CD14-positive monocyte (primary cell): ENCODE measurements at regions not wholly inside any gene's neighbourhood (a gene's known extent, or its start where the extent isn't known, plus 50 kb on each side); places are given as distances from the start of the nearest gene placed in this dataset.

ENCODE experiments used
- DNase-seq, 3 donors: peaks; one replicate each; pipeline ENCODE4 v3.0.0-alpha.2; 2011 to 2022
- H2AFZ ChIP-seq: 2 replicates; pipeline ENCODE4 v1.6.0; 2012; ENCODE audit warnings: mild to moderate bottlenecking, low read depth, low read length, inconsistent platforms; ENCODE audit not compliant: insufficient read depth, poor library complexity, severe bottlenecking
- H3K27ac ChIP-seq, 2 donors: 1 replicate in 1 of 2; 2 replicates in 1 of 2; pipeline ENCODE4 v1.5.1; 2012 to 2013; ENCODE audit warnings: low read length in 2 of 2, control low read depth in 1 of 2, inconsistent platforms in 1 of 2, low read depth in 1 of 2, mild to moderate bottlenecking in 1 of 2
- H3K27me3 ChIP-seq, 2 donors: one replicate each; pipeline versions ENCODE4 v1.6.0 to v1.6.1; 2011 to 2013; ENCODE audit warnings: low read length in 2 of 2; ENCODE audit not compliant: control insufficient read depth in 2 of 2, insufficient read depth in 2 of 2
- H3K36me3 ChIP-seq, 2 donors: replicated peaks in 1 of 2; 1 replicate in 1 of 2; 2 replicates in 1 of 2; pipeline versions ENCODE4 v1.5.1 to v1.6.1; 2012 to 2013; ENCODE audit warnings: low read length in 2 of 2, control low read depth in 1 of 2, inconsistent platforms in 1 of 2, mild to moderate bottlenecking in 1 of 2; ENCODE audit not compliant: insufficient read depth in 2 of 2, control insufficient read depth in 1 of 2
- H3K4me1 ChIP-seq, 2 donors: 1 replicate in 1 of 2; 2 replicates in 1 of 2; pipeline versions ENCODE4 v1.5.1 to v1.6.1; 2012 to 2013; ENCODE audit warnings: low read length in 2 of 2, control low read depth in 1 of 2, inconsistent platforms in 1 of 2, mild to moderate bottlenecking in 1 of 2, moderate library complexity in 1 of 2; ENCODE audit not compliant: insufficient read depth in 2 of 2, control insufficient read depth in 1 of 2
- H3K4me2 ChIP-seq: replicated peaks from 2 replicates; pipeline ENCODE3; 2012; ENCODE audit warnings: low read length, moderate library complexity, mild to moderate bottlenecking; ENCODE audit not compliant: poor library complexity, severe bottlenecking; ENCODE audit errors: extremely low read depth
- H3K4me3 ChIP-seq, 3 experiments: fragments of 200-600 bp in 1 of 3; sonication (generic) in 1 of 3; replicated peaks in 1 of 3; 1 replicate in 2 of 3; 2 replicates in 1 of 3; pipeline ENCODE4 v1.5.1; 2011 to 2013; ENCODE audit warnings: low read length in 3 of 3, mild to moderate bottlenecking in 3 of 3, control low read depth in 2 of 3, low read depth in 2 of 3, inconsistent platforms in 1 of 3, moderate library complexity in 1 of 3
- H3K79me2 ChIP-seq: 2 replicates; pipeline ENCODE4 v1.6.0; 2012; ENCODE audit warnings: mild to moderate bottlenecking, control low read depth, inconsistent platforms, low read length, moderate library complexity; ENCODE audit not compliant: insufficient read depth
- H3K9ac ChIP-seq: 2 replicates; pipeline ENCODE4 v1.6.0; 2017; ENCODE audit warnings: low read length, mild to moderate bottlenecking; ENCODE audit not compliant: insufficient read depth, poor library complexity, severe bottlenecking
- H3K9me3 ChIP-seq, 2 donors: replicated peaks in 1 of 2; 1 replicate in 1 of 2; 2 replicates in 1 of 2; pipeline versions ENCODE4 v1.5.1 to v1.6.1; 2012 to 2013; ENCODE audit warnings: low read length in 2 of 2, control low read depth in 1 of 2; ENCODE audit not compliant: control insufficient read depth in 1 of 2, insufficient read depth in 1 of 2
- H4K20me1 ChIP-seq: 2 replicates; pipeline ENCODE4 v1.6.0; 2012; ENCODE audit warnings: mild to moderate bottlenecking, low read length, control low read depth, moderate library complexity; ENCODE audit not compliant: insufficient read depth
- H3K27ac Mint-ChIP-seq, 7 donors: one replicate each; pipeline ENCODE4 v1.8.0; 2020; ENCODE audit warnings: mild to moderate bottlenecking in 7 of 7, mixed read lengths in 7 of 7, moderate library complexity in 6 of 7, inconsistent platforms in 2 of 7
- H3K27me3 Mint-ChIP-seq, 3 donors: one replicate each; pipeline ENCODE4 v1.8.0; 2021 to 2022; ENCODE audit warnings: low read depth in 3 of 3, mild to moderate bottlenecking in 3 of 3, mixed read lengths in 3 of 3, moderate library complexity in 3 of 3, inconsistent platforms in 1 of 3
- H3K36me3 Mint-ChIP-seq, 2 donors: one replicate each; pipeline ENCODE4 v1.8.0; 2020; ENCODE audit warnings: mixed read lengths in 2 of 2, inconsistent platforms in 1 of 2, mild to moderate bottlenecking in 1 of 2
- H3K4me1 Mint-ChIP-seq: one replicate; pipeline ENCODE4 v1.8.0; 2020; ENCODE audit warnings: mild to moderate bottlenecking, mixed read lengths
- H3K4me3 Mint-ChIP-seq, 2 donors: one replicate each; pipeline ENCODE4 v1.8.0; 2020; ENCODE audit warnings: mild to moderate bottlenecking in 2 of 2, mixed read lengths in 2 of 2, moderate library complexity in 1 of 2
- H3K9me3 Mint-ChIP-seq, 7 donors: one replicate each; pipeline ENCODE4 v1.8.0; 2020 to 2022; ENCODE audit warnings: mixed read lengths in 7 of 7, mild to moderate bottlenecking in 6 of 7, moderate library complexity in 6 of 7, inconsistent platforms in 2 of 7
- CTCF ChIP-seq: fragments of 200-600 bp; IDR thresholded peaks from one replicate; pipeline ENCODE4 v1.8.0; 2022; ENCODE audit warnings: antibody characterized with exemption, mild to moderate bottlenecking
- WGBS: methylation state at CpG from one replicate; pipeline ENCODE4 v1.1.5; 2013; ENCODE audit warnings: missing lambda C conversion rate; ENCODE audit not compliant: insufficient coverage; 5-methylcytosine and 5-hydroxymethylcytosine counted together
- intact Hi-C, 2 donors: fragments of 100-400 bp; cut with micrococcal nuclease; formaldehyde crosslinking; loops; one replicate each; pipeline versions ENCODE4 v1.15.0 to v1.15.1; 2023

GRCh38 chr4:144905286-144905685, 192.7 kb downstream of the ANAPC10 start:
- no peak for DNase-seq
- Histone ChIP-seq H3K4me2 (no peak overlapping the region), H3K79me2 (no peaks in the 10 kb centered on the region), H3K36me3 (no peaks in the 10 kb centered on the region), H3K4me1 (peaks cover 6 to 12% of the 10 kb centered on the region in 2 donors), H3K27me3 (no peaks in the 10 kb centered on the region), H2AFZ (no peak overlapping the region), H3K4me3 (no peak overlapping the region), H3K27ac (no peak overlapping the region), H3K9ac (no peak overlapping the region), H3K9me3 (no peaks in the 10 kb centered on the region), H4K20me1 (no peaks in the 10 kb centered on the region)
- 89% methylated on average over 2 of the region's 2 CpGs for WGBS
- Mint-ChIP-seq H3K27ac (no peak overlapping the region), H3K36me3 (no peaks in the 10 kb centered on the region), H3K9me3 (peaks cover 0 to 4% (median 0%) of the 10 kb centered on the region in 7 donors), H3K4me1 (peaks cover 13% of the 10 kb centered on the region), H3K27me3 (peaks cover 0 to 2% (median 0%) of the 10 kb centered on the region in 3 donors), H3K4me3 (no peak overlapping the region)
- TF ChIP-seq CTCF, result no peak
- intact Hi-C loops, result no loop called here

GRCh38 chr4:144906181-144906925, 191.6 kb downstream of the ANAPC10 start:
- H3K4me2 ChIP-seq, result peak overlapping the region; percentile 0
- no peak for TF ChIP-seq CTCF

More at GRCh38 chr4:144906181-144906925, 191.6 kb downstream of the ANAPC10 start:
- H3K9me3 ChIP-seq, result no peaks in the 10 kb centered on the region
- no peaks in the 10 kb centered on the region for H3K36me3 ChIP-seq
- no peaks in the 10 kb centered on the region for H4K20me1 ChIP-seq
- H3K9ac ChIP-seq, result no peak overlapping the region
- Mint-ChIP-seq H3K27me3 (peaks cover 0 to 2% (median 0%) of the 10 kb centered on the region in 3 donors), H3K9me3 (peaks cover 0 to 3% (median 0%) of the 10 kb centered on the region in 7 donors), H3K36me3 (no peaks in the 10 kb centered on the region), H3K27ac (no peak overlapping the region), H3K4me3 (no peak overlapping the region), H3K4me1 (peaks cover 13% of the 10 kb centered on the region)
- peak overlapping the region; percentile 37 for H2AFZ ChIP-seq
- no peaks in the 10 kb centered on the region for H3K79me2 ChIP-seq
- H3K4me1 ChIP-seq, result peaks cover 6 to 12% of the 10 kb centered on the region in 2 donors
- H3K27ac ChIP-seq, result no peak overlapping the region
- H3K27me3 ChIP-seq, result no peaks in the 10 kb centered on the region
- peak in 1 of 3 donors; percentile 3 for DNase-seq
- no peak overlapping the region for H3K4me3 ChIP-seq
- intact Hi-C loops, result no loop called here
- WGBS, result 0% methylated on average over 2 of the region's 6 CpGs
